ENCODE measurements at regions not wholly inside any gene's neighbourhood (a gene's known extent, or its start where the extent isn't known, plus 50 kb on each side); places are given as distances from the start of the nearest gene placed in this dataset.

GRCh38 chr19:30775956-30776355, 403.8 kb downstream of the ZNF536 start:
- no peak overlapping the region for H3K27ac ChIP-seq (ENCODE audit: low read length)
- intact Hi-C loops (cut with micrococcal nuclease; ENCODE audit: unreplicated experiment), result no loop called here
- CTCF ChIA-PET, result no interaction called here
- H3K4me1 ChIP-seq (ENCODE audit: control insufficient read depth, insufficient read depth, low read length), result no peaks in the 10 kb centered on the region
- no TSS peak for BruUV-seq (replicated peaks)
- H3K36me3 ChIP-seq (ENCODE audit: control insufficient read depth, insufficient read depth, low read length), result no peaks in the 10 kb centered on the region
- no peaks in the 10 kb centered on the region for H3K27me3 ChIP-seq (ENCODE audit: control insufficient read depth, insufficient read depth, low read length)
- no peak for TF ChIP-seq TCF7L2 (IDR thresholded peaks at IDR 0.05; ENCODE audit: low read depth, low read length)
- no peak for TF ChIP-seq CTCF (IDR thresholded peaks at IDR 0.05)
- no peak for TF ChIP-seq POLR2AphosphoS5 (IDR thresholded peaks at IDR 0.05; ENCODE audit: low read depth, low read length)
- no peak for TF ChIP-seq REST (IDR thresholded peaks at IDR 0.05; ENCODE audit: insufficient read depth in 1 of 2, low read depth in 2 of 2, low read length in 1 of 2)
- no peak for TF ChIP-seq SIN3A (IDR thresholded peaks at IDR 0.05; ENCODE audit: borderline replicate concordance, insufficient read depth, low read depth, low read length)
- DNase-seq (ENCODE audit: low read depth, low spot score) (no peak), ATAC-seq (no peak)
- H3K9me3 ChIP-seq (ENCODE audit: control insufficient read depth, insufficient read depth, low read depth, low read length), result no peaks in the 10 kb centered on the region; the same call in 1 of the 2 replicates
- in situ Hi-C loops (cut with HindIII; ENCODE audit: low pct_unique_long_range_greater_than_20kb, low sequenced_read_pairs), result no loop called here
- POLR2A ChIA-PET, result no interaction called here
- no peak overlapping the region for H3K4me3 ChIP-seq (ENCODE audit: low read depth in 2 of 2, low read length in 2 of 2)

- TF ChIP-seq SIN3A (IDR thresholded peaks at IDR 0.05; ENCODE audit: borderline replicate concordance, insufficient read depth, low read depth, low read length), result no peak
- no peak for TF ChIP-seq CTCF (IDR thresholded peaks at IDR 0.05)
- no peak for TF ChIP-seq TCF7L2 (IDR thresholded peaks at IDR 0.05; ENCODE audit: low read depth, low read length)
- TF ChIP-seq POLR2AphosphoS5 (IDR thresholded peaks at IDR 0.05; ENCODE audit: low read depth, low read length), result no peak
- TF ChIP-seq REST (IDR thresholded peaks at IDR 0.05; ENCODE audit: insufficient read depth in 1 of 2, low read depth in 2 of 2, low read length in 1 of 2), result no peak
- no peak for DNase-seq (ENCODE audit: low read depth, low spot score)
- no peaks in the 10 kb centered on the region; the same call in 1 of the 2 replicates for H3K9me3 ChIP-seq (ENCODE audit: control insufficient read depth, insufficient read depth, low read depth, low read length)
- no peak for ATAC-seq
- intact Hi-C loops (cut with micrococcal nuclease; ENCODE audit: unreplicated experiment) (no loop called here), in situ Hi-C loops (cut with HindIII; ENCODE audit: low pct_unique_long_range_greater_than_20kb, low sequenced_read_pairs) (no loop called here)
- H3K36me3 ChIP-seq (ENCODE audit: control insufficient read depth, insufficient read depth, low read length), result no peaks in the 10 kb centered on the region
- no TSS peak for BruUV-seq (replicated peaks)
- H3K4me1 ChIP-seq (ENCODE audit: control insufficient read depth, insufficient read depth, low read length), result no peaks in the 10 kb centered on the region
- POLR2A ChIA-PET, result no interaction called here
- H3K27ac ChIP-seq (ENCODE audit: low read length), result no peak overlapping the region
- H3K4me3 ChIP-seq (ENCODE audit: low read depth in 2 of 2, low read length in 2 of 2), result no peak overlapping the region
- H3K27me3 ChIP-seq (ENCODE audit: control insufficient read depth, insufficient read depth, low read length), result no peaks in the 10 kb centered on the region
- CTCF ChIA-PET, result no interaction called here
Measured at GRCh38 chr19:30774252-30774766, 402.1 kb downstream of the ZNF536 start.

Data from Panc1 (cell line).